ENCODE measurements at regions not wholly inside any gene's neighbourhood (a gene's known extent, or its start where the extent isn't known, plus 50 kb on each side); places are given as distances from the start of the nearest gene placed in this dataset.

DNA sequence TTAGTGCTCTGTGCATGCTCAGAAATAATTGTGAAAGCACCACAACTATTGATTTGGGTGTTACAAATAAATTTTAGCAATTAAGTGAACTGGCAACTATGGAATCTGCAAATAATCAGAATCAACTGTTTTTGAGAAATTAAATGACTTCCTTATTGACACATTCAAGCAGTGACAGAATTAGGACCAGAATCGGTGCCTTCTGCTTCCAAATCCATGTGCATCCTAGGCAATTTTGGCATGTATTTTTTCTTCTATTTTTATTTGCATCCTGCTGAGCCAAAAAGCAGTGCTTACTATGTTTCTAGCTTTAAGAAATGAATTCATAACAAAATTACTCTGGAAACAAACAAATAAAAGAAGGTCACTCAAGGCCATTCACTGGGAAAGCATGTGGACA lies 408.2 kb downstream of the GXYLT1 start:
- TF ChIP-seq ETV6 (CRISPR knock-in tag; IDR thresholded peaks at IDR 0.05) = no peak
- TF ChIP-seq, protein P1, sequence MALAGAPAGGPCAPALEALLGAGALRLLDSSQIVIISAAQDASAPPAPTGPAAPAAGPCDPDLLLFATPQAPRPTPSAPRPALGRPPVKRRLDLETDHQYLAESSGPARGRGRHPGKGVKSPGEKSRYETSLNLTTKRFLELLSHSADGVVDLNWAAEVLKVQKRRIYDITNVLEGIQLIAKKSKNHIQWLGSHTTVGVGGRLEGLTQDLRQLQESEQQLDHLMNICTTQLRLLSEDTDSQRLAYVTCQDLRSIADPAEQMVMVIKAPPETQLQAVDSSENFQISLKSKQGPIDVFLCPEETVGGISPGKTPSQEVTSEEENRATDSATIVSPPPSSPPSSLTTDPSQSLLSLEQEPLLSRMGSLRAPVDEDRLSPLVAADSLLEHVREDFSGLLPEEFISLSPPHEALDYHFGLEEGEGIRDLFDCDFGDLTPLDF (CRISPR knock-in tag; IDR thresholded peaks at IDR 0.05) = no peak
- TF ChIP-seq, protein P2, sequence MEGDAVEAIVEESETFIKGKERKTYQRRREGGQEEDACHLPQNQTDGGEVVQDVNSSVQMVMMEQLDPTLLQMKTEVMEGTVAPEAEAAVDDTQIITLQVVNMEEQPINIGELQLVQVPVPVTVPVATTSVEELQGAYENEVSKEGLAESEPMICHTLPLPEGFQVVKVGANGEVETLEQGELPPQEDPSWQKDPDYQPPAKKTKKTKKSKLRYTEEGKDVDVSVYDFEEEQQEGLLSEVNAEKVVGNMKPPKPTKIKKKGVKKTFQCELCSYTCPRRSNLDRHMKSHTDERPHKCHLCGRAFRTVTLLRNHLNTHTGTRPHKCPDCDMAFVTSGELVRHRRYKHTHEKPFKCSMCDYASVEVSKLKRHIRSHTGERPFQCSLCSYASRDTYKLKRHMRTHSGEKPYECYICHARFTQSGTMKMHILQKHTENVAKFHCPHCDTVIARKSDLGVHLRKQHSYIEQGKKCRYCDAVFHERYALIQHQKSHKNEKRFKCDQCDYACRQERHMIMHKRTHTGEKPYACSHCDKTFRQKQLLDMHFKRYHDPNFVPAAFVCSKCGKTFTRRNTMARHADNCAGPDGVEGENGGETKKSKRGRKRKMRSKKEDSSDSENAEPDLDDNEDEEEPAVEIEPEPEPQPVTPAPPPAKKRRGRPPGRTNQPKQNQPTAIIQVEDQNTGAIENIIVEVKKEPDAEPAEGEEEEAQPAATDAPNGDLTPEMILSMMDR (IDR thresholded peaks at IDR 0.05) = no peak
- TF ChIP-seq TEAD4 (CRISPR knock-in tag; IDR thresholded peaks at IDR 0.05) = no peak
- TF ChIP-seq, protein P3, sequence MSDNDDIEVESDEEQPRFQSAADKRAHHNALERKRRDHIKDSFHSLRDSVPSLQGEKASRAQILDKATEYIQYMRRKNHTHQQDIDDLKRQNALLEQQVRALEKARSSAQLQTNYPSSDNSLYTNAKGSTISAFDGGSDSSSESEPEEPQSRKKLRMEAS (CRISPR knock-in tag; IDR thresholded peaks at IDR 0.05) = no peak
- no peak for TF ChIP-seq NR2C2 (CRISPR knock-in tag; IDR thresholded peaks at IDR 0.05)
- TF ChIP-seq KAT7 (CRISPR knock-in tag; IDR thresholded peaks at IDR 0.05; ENCODE audit: borderline replicate concordance) = no peak
- no peak for TF ChIP-seq GTF2I (CRISPR knock-in tag; conservative IDR thresholded peaks at IDR 0.05)
- no peak for TF ChIP-seq ELF4 (CRISPR knock-in tag; IDR thresholded peaks at IDR 0.05; ENCODE audit: low read depth)
- TF ChIP-seq ZNF219 (CRISPR knock-in tag; IDR thresholded peaks at IDR 0.05; ENCODE audit: borderline replicate concordance) = no peak
- no peak for TF ChIP-seq NFYB (CRISPR knock-in tag; conservative IDR thresholded peaks at IDR 0.05; ENCODE audit: low read depth)
- no peak for TF ChIP-seq ZNF671 (CRISPR knock-in tag; IDR thresholded peaks at IDR 0.05)
- no peak for TF ChIP-seq IRF1 (CRISPR knock-in tag; IDR thresholded peaks at IDR 0.05)

Measured in WTC11 (cell line).